ENCODE measurements at regions not wholly inside any gene's neighbourhood (a gene's known extent, or its start where the extent isn't known, plus 50 kb on each side); places are given as distances from the start of the nearest gene placed in this dataset.

DNA sequence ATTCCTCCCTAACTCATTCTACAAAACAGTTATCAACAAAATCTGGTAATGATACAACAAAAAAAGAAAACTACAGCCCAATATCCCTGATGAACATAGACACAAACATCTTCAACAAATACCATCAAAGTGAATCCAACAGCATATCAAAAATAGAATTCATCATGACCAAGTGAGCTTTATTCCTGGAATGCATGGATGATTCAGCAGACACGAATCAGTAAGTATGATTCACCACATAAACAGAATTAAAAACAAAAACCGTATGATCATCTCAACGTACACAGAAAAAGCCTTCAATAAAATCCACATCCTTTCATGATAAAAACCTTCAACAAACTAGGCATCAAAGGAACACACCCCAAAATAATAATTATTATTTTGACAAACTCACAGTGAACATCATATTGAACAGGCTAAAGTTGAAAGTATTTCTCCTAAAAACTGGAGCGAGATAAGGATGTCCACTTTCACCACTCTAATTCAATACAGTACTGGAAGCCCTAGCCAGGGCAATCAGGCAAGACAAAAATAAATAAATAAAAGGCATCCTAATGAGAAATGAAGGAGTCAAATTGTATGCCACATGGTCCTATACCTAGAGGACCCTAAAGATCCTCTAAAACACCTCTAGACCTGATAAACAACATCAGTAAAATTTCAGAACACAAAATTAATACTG is 305.1 kb upstream of the RGMB start:
- DNase-seq: no peak

DNA sequence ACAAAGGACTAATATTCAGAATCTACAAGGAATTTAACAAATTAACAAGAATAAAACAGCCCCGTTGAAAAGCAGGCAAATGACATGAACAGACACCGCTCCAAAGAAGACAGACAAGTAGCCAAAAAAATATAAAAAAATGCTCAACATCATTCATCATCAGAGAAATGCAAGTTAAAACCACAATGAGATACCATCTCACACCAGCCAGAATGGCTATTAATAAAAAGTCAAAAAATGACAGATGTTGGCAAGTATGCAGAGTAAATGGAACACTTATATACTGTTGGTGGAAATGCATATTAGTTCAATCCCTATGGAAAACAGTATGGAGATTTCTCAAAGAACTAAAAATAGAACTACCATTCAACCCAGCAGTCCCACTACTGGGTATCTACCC is 302.7 kb upstream of the RGMB start:
- DNase-seq: no peak

DNA sequence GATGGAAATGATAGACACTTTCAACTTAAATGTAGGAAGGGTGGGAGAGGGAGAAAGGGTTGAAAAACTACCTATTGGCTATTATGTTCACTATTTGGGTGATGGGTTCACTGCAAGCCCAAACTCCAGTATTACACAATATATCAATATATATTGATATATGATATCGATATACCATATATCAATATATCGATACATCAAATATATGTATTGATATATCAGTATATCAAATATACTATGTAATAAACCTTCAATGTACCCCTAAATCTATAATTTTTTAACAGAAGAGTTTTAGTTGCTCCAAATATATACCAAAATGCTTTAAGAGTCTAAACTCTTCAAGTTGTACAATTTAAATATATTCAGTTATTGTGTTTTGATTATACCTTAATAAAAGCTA is 302.0 kb upstream of the RGMB start:
- DNase-seq: no peak

DNA sequence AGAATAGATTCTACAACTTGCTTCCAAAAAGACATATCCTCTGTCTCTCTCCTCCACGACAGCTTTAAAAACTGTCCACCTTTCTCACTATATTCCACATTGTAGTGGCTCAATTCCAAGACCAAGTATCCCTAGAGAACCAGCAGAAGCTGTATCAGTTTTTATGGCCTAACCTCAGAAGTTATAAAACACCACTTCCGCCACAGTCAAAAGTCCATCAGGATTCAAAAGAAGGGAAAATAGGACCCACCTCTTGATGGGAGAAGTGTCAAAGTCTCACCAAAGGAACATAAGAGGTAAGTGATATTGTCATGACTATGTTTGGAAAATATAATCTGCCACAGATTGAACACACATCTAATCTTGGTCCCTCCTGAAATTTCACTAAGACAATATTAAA is 299.2 kb upstream of the RGMB start:
- DNase-seq: no peak

DNA sequence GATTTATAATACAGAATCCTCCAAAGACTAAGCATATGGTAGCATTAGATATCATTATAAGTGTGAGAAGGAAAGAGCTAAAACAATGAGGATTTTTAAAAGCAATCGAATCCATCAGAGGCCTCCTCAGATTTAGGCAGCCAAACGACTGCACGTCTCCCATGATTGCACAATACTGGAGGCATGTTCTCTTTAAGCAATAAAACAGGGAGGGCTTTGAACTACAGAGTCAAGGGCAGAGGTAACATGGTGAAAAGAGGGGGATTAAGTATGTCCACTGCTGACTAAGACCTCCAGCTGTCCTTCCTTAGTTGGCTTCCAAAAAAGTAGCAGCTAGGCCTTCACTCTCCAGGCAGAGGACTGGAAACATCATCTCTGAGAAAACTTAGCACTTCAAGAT is 298.7 kb upstream of the RGMB start:
- DNase-seq: no peak

DNA sequence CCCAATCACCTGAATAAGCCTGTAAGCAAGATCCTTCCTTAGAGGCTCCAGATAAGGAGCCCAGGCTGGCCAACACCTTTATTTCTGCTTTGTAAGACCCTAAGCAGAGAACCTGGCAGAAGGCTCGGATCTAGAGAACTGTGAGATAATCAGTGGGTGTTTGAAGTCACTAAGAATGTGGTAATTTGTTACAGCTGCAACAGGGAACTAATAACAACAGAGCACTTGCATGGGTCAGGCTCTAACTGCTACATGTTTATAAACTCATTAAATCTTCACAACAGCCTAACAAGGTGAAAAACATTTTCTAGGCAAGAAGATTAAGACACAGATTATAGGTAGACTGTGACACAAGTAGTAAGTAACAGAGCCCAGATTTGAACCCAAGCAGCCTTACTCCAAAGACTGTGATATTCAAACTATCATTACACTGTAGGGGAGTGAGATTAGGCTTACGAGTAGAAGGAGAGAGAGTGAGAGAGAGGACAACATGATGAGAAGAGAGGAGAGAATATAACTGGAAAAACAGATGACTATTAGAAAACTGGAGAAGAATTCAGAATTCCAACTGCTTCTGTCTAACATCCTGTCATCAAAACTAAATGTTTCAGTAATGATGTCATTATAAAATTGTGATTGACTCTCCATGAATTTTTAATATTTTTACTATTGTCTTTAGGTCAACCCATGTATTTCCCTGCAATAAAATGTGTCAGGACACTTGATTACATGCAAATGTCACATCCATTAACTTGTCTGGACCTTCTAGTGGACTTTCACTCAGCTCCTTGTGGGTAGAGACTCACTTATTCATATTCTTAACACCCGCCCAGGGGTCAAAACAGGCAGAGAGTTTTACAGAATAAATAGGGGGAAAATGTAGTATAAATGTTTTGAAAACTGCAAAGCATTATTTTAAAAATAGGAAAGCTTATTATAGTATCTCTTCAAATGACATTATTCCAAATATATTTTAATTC is 290.9 kb upstream of the RGMB start:
- DNase-seq: no peak

DNA sequence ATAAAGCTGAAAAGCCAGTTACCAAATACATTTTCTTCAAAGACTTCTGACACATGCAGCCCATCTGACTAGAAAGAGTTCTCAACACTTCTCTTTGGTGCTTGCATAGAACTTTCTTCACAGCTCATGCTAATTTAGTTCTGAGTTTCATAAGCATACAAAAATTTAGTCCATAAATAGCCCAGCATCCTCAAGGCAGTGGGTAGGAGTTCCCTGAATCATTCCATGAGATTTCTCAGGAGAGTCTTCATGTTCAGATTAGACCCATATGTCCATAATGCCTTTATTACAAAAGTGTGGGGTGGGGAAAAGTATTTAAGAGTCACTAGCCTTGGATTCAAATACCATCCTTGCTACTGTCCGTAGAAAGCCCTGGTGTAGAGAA is 290.2 kb upstream of the RGMB start:
- DNase-seq: no peak

DNA sequence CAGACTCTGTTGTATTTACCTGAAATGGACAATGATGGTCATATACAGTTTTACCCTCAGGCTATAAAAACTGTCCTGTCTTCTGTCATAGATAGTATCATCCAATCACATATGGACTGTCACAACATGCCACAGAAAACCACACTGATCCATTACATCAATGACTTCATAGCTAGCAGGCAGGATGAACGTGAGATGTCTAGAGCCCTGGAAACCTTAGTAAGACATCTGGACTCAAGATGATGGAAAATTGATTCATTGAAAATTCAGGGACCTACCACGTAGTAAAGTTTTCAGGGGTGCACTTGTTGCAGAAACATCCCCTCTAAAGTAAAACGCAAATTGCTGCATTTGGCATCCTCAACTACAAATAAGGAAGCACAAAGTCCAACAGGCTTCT is 284.4 kb upstream of the RGMB start:
- no peak for DNase-seq

DNA sequence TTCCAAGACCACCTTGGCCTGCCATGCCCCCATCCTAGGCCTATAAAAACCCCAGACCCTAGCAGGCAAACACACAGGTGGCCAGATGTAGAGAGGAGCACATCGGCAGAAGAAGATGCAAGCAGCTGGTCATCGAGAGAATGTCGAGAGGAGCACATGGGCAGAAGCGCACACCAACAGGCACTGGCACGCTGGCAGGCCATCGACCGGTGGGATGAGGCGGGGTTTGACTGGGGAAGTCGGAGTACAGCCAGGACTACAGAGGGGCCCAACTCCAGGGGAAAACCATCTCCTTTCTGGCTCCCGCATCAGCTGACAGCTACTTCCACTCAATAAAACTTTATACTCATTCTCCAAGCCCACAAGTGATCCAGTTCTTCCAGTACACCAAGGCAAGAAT is 283.1 kb upstream of the RGMB start:
- no peak for DNase-seq

DNA sequence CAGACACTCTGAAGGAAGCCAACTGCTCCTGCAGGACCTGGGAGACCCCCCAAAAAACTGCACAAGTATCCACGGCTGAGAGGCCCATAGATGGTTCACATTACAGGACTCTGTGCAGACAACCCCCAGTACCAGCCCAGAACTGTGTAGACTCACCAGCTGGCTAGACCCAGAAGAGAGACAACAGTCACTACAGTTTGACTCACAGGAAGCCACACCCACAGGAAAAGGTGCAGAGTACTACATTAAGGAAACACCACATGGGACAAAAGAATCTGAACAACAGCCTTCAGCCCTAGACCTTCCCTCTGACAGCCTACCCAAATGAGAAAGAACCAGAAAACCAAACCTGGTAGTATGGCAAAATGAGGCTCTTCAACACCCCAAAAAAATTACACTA is 281.2 kb upstream of the RGMB start:
- peak; percentile 2 for DNase-seq

DNA sequence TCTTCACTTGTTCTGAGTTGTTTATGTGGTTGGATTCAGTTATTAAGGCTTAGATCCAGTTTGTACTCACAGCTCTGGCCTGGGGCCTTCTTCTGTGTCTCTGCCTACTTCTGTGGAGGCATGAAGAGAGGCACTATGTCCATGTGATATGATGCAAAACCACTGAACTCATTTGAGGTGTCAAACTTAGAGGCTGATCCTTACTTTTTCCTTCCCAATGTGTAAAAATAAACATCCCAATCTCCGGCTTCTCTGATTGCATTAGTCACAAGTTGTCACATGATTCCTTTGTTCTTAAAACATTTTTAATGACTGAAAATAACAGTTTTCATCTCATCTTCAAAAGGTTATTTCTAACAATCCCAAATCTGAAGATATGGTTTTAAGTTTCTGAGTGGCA is 276.0 kb upstream of the RGMB start:
- DNase-seq: no peak

DNA sequence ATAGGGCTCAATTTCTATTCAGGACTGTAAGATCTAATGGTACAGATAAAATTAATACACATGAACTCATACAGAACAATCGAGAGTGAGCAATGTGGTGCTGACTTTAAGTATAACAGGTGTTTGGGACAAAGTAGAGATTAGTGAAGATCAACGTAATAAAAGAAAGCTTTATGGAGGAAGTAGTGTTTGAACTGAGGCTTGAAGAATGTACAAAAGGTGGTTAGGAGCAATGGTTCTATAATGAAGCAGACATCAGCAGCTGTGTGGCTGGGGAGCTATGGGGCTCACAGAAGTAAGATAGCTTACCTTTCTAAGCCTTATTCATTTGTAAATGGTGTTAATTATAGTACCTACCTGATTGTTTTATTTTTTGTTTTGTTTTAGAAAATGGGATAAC is 275.4 kb upstream of the RGMB start:
- no peak for DNase-seq

DNA sequence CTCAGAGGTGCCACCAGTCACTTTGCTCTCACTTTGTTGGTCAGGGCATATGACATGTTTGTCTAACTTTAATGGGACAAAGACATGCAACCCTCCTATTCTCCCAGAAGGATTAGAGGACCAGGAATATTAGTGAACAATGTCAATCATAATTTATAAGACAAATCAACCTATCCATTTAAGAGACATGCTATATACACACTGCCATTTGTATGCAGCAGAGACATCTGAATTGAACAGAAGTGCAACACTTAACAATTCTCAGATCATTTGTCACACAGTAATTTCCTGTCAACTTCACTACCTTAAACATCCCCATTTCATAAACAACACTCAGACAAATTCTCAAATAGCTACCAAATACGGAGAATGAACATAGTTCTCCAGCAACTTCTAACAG is 273.6 kb upstream of the RGMB start:
- DNase-seq: no peak

DNA sequence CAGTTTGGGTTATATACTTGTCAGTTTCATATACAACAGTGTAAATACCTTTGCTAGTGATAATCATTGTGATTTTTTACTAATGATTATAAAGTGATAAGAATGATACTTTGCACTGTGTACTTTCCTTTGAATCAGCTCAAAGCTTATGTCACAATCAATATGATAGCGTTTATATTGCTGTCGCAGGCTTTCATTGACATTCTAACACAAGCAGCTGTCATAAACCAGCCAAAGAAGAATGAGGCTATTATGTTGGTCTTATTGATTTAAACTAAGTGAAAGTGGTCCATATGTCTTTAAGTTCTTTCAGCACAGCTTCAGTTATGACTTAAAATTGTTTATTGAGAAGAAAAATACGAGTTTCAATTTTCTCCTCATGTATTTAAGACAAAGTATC is 272.7 kb upstream of the RGMB start:
- no peak for DNase-seq

DNA sequence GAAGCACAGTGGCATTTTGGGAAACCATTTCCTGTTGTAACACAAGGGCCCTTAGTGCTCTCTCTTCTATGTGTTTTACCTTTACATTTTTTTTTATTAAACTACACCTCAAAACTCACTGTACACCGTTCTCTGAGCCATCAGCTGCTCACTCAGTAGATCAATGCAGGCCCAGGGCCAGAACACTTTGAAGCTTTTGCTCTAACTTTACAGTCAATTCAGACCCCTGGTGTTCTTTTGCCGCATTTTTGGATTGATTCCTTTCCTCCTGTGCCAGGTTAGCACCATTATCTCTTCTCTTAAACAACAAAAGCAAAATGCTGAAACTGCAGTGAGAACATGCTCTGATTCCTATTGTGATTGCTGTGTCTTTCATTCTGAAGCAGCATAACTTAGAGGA is 269.8 kb upstream of the RGMB start:
- DNase-seq: no peak

DNA sequence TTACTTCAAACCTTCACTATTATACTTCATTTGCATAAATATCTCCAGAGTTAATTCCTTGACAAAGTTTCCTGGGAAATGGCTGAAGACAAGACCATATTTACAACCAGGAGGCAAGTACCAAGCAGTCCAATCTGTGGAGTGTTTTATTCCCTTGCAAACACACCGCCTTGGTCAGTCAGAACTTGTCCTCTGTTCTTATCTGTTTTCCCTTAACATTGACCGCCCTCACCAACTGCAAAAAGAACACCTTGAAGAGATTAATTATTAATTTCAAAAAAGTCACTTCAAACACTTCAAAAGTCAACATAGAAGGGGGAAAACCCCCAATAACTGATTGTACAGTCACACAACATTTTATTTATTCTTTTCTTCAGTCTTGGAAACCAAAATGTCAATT is 269.0 kb upstream of the RGMB start:
- no peak for DNase-seq

DNA sequence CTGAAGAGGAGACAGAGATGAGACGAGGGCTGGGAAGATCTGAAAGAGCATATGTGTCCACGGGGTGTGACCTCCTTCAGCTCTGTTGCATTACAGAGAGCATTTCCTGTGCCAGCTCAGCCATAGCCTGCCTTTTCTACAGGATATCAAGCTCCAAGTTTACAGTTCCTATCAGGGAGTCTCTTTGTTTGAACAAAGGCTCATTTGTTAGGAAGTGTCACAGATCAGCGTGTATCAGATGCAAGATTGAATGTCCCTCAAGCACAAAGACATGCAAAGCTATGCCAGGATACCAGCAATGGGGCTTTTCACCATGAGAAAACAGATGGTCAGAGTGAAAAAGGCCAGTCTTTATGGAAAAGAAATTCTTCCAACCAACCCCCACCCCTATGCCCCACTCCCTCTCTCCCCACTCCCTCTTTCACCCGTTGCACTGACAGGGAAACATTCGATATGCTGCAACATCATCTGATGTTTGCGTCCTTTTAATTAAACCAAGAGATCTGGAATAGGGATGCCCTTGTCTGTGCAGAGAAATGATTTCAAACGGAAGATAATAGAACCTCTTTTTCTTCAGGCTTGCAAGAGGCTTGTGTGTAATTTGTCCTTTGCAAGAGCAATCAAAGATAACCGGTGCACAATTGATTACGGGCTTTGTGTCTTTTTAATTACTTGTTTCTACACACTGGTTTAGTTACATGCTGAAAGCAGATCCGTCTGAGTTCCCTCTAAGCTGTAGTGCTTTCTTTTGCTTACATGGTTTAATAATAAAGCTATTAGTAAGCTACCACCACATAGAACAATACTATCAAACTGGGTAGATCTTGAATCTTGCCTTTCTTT is 263.1 kb upstream of the RGMB start:
- DNase-seq: no peak

DNA sequence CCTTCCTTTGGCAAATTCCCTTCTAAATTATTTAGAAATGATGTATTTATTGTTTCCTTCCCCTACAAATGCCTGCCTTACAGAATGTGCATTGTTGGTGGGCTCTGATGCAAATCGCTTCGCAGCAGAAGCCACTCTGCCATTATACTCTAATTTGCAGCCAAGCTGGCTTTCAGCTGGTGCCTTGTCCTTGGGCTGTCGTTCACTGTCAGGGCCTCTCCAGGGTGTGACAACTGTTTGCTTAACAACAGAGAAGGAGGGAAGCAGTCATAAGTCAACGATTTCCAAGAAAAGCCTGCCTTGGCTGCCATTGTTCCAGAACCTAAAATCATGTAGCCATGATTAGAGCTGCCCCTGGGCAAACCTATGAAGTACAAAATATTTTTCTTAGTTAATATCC is 260.1 kb upstream of the RGMB start:
- no peak for DNase-seq

DNA sequence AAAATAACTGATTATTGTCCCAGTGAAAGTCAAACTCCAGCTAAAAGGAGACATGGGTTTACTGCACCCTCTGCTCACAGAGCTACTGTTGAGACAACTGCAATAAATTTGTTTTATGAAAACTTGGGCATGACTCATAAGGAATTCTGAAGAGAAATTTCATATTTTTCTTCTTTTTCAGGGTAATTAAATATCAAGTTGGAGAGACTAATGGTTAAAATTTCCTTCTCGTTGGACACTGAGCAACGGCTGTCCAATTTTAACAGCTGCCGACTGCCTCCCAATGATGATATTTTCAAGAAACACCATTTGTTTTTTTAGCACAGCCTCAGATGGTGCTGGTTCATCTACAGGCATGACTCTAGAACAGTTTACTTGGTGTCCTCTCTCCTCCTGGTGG is 259.2 kb upstream of the RGMB start:
- DNase-seq: no peak

DNA sequence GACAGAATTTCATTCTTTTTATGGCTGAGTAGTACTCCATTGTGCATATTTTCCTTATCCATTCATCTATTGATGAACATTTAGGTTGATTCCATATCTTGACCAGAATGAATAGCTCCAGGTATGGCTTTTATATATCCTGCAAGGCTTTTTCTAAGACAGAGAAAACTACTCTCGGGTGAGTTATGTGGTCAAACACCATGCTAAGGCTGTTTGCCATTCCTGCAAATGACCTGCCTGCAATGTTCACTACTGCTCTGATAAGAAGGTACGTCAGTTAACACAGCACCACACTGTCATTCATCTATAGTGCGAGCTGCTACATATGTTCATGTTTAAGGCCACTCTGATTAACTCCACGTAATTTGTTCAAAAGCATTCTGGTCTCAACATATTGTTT is 256.8 kb upstream of the RGMB start:
- DNase-seq: no peak

DNA sequence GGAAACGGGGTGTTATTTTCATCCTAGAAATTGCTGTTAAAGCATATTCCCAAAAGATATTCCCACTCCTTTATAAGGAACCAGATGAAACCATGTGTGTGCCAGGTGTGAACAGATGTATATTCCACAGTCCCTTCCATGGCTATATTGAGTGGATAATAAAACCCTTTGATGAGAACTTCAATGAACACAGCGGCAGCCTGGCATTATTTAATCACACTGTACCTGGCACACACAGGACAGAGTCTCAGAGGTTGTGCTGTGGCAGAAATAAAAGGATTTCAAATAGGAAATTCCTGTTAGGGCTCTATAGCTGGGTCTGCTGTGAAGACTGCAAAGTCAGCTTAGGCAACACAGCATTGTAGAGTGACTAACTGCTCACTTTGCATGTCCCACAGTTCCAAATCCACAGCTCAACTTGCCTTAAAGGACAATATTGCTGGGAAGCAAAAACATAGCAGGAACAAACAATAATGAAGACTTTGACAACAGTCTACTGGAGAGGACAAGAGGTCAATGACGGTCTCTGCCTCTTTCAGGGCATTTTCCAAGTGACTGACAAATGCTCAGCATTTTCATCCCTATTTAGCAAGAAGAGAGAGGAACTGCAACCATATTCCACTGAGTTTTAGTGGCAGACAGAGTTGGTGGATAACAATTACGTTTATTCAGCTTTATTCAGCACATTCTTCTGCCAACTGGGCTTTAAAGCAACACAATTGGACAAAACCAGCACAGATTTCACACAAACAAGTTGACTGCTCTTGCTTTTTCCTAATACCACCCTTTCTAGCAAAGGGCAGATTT is 255.7 kb upstream of the RGMB start:
- no peak for DNase-seq

DNA sequence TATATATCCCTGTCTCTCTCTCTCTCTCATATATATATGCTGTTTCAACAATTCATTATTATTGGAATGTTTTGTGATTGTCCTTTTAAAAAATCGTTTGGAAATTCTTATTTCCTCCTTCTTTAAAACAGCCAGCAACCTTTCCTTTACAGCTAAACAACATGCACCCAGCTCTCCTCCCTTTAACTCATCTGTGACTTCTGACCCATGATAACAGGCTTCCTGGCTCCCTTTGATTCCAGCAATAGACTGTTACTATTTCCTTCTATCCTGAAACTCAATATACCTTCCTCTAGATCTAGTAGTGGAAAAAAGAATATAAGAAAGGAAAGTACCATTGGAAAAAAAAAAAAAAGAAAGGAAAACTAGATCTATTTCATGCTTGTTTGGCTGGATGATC is 254.7 kb upstream of the RGMB start:
- DNase-seq: no peak

DNA sequence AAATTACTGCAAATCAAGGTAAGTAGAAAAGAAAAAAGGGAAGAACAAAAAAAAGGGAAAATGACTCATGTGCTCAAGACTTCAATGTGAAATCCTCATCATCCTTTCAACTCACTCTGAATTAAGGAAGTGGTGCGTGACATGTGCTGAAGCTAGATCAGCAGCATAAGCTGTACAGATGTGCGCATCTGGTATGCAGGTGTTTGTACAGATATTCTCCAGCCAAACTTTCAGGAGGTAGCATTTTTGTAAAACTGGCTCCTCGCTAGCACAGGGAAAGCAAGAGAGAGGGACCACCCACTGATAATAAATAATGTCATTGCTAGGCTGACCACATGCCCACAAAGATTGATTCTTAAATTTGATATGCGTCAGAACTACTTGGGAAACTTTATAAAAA is 253.9 kb upstream of the RGMB start:
- no peak for DNase-seq
